GM18505 (cell line): ENCODE measurements at regions not wholly inside any gene's neighbourhood (a gene's known extent, or its start where the extent isn't known, plus 50 kb on each side); places are given as distances from the start of the nearest gene placed in this dataset.

Experiments used
- ATAC-seq: cut with Tn5 transposase; IDR thresholded peaks from one replicate; pipeline ENCODE4 v1.9.1; 2021; ENCODE audit not compliant: unreplicated experiment
- POLR2A ChIP-seq: IDR thresholded peaks from 4 replicates; pipeline ENCODE4 v1.6.1; 2011; ENCODE audit warnings: borderline replicate concordance; ENCODE audit not compliant: insufficient read depth, insufficient read length; ENCODE audit errors: extremely low read depth

GRCh38 chr10:52900593-52900992 is 128.0 kb upstream of the MBL2 start:
- peak; percentile 81 for ATAC-seq
- no peak for TF ChIP-seq POLR2A

GRCh38 chr10:52897162-52897561 is 124.6 kb upstream of the MBL2 start:
- ATAC-seq = no peak
- TF ChIP-seq POLR2A = no peak

DNA sequence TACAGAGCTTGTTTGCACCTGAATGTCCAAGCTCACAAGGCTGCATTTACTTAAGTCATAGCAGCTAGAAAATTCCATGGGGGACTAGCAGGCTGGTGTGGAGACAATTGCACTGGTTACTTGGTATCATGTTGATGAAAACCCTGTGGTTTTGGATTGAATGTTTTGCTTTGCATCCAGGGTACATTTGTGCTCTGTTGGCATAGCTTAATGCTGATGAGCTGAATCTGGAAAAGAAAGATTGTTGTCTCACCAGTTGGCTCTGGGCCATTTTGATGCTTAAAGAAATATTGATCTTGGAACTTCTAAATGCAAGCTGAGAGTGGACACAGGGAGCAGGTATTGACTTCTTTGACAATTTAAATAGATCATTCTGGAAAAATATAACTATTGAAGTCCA is 122.5 kb upstream of the MBL2 start:
- no peak for ATAC-seq

GRCh38 chr10:52890281-52890680 is 117.7 kb upstream of the MBL2 start:
- no peak for ATAC-seq

More for the DNA sequence above, 122.5 kb upstream of the MBL2 start:
- no peak for TF ChIP-seq POLR2A

GRCh38 chr10:52889611-52890010 is 117.0 kb upstream of the MBL2 start:
- no peak for ATAC-seq
- no peak for TF ChIP-seq POLR2A

More at GRCh38 chr10:52890281-52890680, 117.7 kb upstream of the MBL2 start:
- no peak for TF ChIP-seq POLR2A

DNA sequence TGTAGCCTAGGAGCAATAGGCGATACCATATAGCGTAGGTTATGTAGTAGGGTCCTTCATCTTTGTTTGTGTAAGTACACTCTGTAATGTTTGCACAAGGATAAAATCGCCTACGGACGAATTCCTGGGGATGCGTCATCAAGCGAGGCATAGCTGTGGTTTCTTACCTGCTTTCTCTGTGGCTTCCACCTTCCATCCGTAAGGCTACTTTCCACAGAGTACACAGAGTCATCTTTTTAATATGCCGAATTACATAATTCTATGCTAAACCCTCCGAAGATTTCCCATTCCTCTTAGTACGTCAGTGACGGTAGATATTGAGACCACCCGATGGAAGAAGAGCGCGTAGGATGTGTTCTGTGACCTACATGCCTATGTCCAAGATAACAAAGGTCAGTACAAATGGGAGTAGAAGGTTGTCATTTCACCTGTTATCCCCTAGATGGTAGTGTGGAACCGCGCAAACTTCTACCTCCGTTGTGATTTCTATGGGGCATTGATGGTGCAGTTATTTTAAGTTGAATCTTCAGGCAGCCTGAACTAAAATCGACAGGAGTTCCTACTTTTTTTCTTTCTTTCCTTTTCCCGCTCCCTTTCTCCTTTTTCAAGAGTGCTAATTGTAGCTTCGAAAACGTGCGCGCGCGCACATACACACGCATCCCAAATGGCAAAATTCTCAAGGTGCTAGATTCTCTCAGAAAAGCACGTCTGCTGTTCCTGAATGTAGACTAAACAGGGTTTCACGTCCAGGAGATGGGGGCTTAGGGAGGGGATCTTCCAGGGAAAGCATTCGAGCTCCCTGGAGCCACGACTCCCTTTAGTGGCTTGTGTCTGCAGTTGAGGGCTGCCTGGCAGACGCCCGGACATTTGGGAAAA is 111.7 kb upstream of the MBL2 start:
- peak; percentile 99 for ATAC-seq
- TF ChIP-seq POLR2A = no peak

DNA sequence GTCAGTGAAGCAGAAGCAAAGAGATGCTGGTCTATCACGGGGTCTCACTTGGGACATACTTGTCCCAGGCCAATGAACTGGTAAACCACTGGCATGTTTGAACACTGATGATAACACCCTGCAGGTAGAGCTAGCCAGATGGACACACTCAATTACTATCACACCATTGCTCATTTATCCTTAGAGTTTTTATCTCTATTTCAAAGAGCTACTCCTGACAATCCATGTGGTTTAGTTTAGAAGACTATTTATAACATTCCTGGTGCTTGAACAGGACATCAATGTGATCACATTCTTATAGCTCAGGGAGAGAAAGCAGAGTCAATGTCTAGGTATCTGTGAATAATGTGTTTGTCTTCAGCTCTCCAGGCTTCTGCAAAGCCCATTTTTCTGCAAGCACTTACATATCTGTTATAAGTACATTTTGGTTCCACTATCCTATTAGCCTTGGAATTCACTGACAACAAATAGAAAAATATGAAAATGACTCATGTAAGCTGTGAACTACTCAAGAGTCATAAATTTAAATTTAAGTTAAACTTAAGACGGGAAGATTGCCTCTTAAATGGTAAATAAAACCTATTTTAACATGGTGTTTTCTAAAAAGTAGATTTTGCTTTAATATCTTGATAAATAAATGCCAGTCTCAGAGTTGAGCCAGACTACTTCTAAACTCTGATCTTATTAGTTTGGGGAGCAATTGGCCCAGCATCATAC is 106.7 kb upstream of the MBL2 start:
- no peak for TF ChIP-seq POLR2A
- ATAC-seq = no peak

- ATAC-seq = no peak
- TF ChIP-seq POLR2A = no peak
Observed at GRCh38 chr10:52877451-52877850, 104.9 kb upstream of the MBL2 start.

GRCh38 chr10:52875336-52875735 is 102.8 kb upstream of the MBL2 start:
- no peak for TF ChIP-seq POLR2A
- ATAC-seq = no peak

GRCh38 chr10:52874581-52874980 is 102.0 kb upstream of the MBL2 start:
- no peak for TF ChIP-seq POLR2A
- no peak for ATAC-seq

- no peak for ATAC-seq
- TF ChIP-seq POLR2A = no peak
Observed at GRCh38 chr10:52871191-52871843, 98.7 kb upstream of the MBL2 start.

DNA sequence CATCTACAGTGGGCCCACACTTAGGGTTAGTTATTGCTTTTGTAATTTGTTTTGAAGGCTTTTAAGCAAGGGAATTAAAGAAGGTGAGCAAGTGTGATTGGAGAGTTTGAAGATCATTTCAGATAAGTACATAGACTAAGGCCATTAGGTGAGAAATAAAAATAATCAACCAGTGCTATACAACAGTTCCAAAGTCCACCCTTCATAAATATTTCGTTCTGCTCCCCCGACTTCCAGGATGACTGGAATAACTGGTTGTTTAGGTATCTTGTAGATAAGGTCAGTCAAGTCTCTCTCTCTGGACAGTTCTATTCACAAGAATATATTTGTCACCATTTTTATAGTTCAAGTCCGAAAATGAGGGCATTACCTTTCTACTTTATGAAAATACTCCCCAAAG is 98.0 kb upstream of the MBL2 start:
- no peak for TF ChIP-seq POLR2A
- no peak for ATAC-seq

GRCh38 chr10:52869864-52870263 is 97.3 kb upstream of the MBL2 start:
- ATAC-seq = no peak
- no peak for TF ChIP-seq POLR2A
